ENCODE measurements at regions not wholly inside any gene's neighbourhood (a gene's known extent, or its start where the extent isn't known, plus 50 kb on each side); places are given as distances from the start of the nearest gene placed in this dataset.

DNA sequence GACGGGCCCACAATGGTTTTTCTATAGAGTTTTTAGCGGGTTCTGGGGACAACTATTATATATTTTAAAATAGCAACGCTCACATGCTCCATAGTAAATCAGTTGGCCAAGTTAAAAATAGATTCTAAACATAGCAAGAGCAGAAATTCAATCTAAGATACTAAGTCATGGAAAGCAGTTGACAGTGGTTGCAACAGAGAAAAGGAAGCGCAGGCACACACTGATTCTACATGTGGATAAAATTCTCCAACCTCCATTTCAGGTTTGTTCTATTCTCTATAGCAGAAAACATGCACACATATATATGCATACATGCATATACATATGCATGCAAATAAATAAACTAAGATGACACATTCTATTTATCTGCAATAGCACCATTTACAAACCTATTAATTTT lies 89.6 kb upstream of the HNRNPU start:
- TF ChIP-seq ATF1 (CRISPR knock-in tag; IDR thresholded peaks at IDR 0.05) (no peak), CREM (CRISPR knock-in tag; IDR thresholded peaks at IDR 0.05) (no peak), FOXJ3 (CRISPR knock-in tag; IDR thresholded peaks at IDR 0.05; ENCODE audit: borderline replicate concordance) (no peak), NR2C2 (CRISPR knock-in tag; IDR thresholded peaks at IDR 0.05) (no peak), TEAD4 (CRISPR knock-in tag; IDR thresholded peaks at IDR 0.05) (no peak), ESRRA (CRISPR knock-in tag; IDR thresholded peaks at IDR 0.05; ENCODE audit: borderline replicate concordance) (no peak)
- TF ChIP-seq, protein P1, sequence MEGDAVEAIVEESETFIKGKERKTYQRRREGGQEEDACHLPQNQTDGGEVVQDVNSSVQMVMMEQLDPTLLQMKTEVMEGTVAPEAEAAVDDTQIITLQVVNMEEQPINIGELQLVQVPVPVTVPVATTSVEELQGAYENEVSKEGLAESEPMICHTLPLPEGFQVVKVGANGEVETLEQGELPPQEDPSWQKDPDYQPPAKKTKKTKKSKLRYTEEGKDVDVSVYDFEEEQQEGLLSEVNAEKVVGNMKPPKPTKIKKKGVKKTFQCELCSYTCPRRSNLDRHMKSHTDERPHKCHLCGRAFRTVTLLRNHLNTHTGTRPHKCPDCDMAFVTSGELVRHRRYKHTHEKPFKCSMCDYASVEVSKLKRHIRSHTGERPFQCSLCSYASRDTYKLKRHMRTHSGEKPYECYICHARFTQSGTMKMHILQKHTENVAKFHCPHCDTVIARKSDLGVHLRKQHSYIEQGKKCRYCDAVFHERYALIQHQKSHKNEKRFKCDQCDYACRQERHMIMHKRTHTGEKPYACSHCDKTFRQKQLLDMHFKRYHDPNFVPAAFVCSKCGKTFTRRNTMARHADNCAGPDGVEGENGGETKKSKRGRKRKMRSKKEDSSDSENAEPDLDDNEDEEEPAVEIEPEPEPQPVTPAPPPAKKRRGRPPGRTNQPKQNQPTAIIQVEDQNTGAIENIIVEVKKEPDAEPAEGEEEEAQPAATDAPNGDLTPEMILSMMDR (IDR thresholded peaks at IDR 0.05), result no peak
- TF ChIP-seq, protein P2, sequence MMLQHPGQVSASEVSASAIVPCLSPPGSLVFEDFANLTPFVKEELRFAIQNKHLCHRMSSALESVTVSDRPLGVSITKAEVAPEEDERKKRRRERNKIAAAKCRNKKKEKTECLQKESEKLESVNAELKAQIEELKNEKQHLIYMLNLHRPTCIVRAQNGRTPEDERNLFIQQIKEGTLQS (CRISPR knock-in tag; conservative IDR thresholded peaks at IDR 0.05), result no peak
- TF ChIP-seq, protein P3, sequence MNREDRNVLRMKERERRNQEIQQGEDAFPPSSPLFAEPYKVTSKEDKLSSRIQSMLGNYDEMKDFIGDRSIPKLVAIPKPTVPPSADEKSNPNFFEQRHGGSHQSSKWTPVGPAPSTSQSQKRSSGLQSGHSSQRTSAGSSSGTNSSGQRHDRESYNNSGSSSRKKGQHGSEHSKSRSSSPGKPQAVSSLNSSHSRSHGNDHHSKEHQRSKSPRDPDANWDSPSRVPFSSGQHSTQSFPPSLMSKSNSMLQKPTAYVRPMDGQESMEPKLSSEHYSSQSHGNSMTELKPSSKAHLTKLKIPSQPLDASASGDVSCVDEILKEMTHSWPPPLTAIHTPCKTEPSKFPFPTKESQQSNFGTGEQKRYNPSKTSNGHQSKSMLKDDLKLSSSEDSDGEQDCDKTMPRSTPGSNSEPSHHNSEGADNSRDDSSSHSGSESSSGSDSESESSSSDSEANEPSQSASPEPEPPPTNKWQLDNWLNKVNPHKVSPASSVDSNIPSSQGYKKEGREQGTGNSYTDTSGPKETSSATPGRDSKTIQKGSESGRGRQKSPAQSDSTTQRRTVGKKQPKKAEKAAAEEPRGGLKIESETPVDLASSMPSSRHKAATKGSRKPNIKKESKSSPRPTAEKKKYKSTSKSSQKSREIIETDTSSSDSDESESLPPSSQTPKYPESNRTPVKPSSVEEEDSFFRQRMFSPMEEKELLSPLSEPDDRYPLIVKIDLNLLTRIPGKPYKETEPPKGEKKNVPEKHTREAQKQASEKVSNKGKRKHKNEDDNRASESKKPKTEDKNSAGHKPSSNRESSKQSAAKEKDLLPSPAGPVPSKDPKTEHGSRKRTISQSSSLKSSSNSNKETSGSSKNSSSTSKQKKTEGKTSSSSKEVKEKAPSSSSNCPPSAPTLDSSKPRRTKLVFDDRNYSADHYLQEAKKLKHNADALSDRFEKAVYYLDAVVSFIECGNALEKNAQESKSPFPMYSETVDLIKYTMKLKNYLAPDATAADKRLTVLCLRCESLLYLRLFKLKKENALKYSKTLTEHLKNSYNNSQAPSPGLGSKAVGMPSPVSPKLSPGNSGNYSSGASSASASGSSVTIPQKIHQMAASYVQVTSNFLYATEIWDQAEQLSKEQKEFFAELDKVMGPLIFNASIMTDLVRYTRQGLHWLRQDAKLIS (CRISPR knock-in tag; IDR thresholded peaks at IDR 0.05; ENCODE audit: borderline replicate concordance), result no peak
- TF ChIP-seq, protein P4, sequence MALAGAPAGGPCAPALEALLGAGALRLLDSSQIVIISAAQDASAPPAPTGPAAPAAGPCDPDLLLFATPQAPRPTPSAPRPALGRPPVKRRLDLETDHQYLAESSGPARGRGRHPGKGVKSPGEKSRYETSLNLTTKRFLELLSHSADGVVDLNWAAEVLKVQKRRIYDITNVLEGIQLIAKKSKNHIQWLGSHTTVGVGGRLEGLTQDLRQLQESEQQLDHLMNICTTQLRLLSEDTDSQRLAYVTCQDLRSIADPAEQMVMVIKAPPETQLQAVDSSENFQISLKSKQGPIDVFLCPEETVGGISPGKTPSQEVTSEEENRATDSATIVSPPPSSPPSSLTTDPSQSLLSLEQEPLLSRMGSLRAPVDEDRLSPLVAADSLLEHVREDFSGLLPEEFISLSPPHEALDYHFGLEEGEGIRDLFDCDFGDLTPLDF (CRISPR knock-in tag; IDR thresholded peaks at IDR 0.05), result no peak
